ENCODE measurements at regions not wholly inside any gene's neighbourhood (a gene's known extent, or its start where the extent isn't known, plus 50 kb on each side); places are given as distances from the start of the nearest gene placed in this dataset.

DNA sequence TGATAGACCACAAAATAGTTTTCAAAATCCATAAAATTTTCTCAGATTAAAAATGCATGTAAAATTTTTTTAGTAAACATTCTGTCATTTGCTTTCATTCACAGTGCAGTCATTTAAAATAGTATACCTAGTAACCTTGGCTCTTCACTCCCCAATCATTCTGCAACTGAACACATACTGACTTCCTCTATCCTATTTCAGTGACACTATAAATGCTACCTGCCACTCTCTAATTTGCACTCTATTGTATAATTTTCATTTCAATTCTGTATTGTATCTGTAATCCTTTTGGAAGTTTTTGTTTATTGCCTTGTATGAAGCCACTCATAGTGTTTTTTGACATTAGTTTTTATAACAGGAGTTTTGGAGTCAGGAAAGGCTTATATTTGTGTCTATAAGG is 1029.1 kb upstream of the NCAM2 start:
- H3K36me3 Mint-ChIP-seq (ENCODE audit: low read depth, unreplicated experiment), result no peaks in the 10 kb centered on the region
- no peak overlapping the region for H3K4me3 ChIP-seq (ENCODE audit: insufficient read depth, low read depth, low read length)
- FAIRE-seq (no peak), DNase-seq (ENCODE audit: low read depth) (no peak)
- no peaks in the 10 kb centered on the region for H3K36me3 ChIP-seq (ENCODE audit: insufficient read depth, low read length)
- no peaks in the 10 kb centered on the region for H3K4me1 ChIP-seq (ENCODE audit: insufficient read depth, low read length)
- peaks cover 2% of the 10 kb centered on the region for H3K9me3 Mint-ChIP-seq (ENCODE audit: unreplicated experiment)
- no peak overlapping the region for H3K27ac ChIP-seq (ENCODE audit: low read depth, low read length)
- H4K20me1 ChIP-seq (ENCODE audit: insufficient read depth, low read length), result no peaks in the 10 kb centered on the region
- no peak overlapping the region for H3K4me3 Mint-ChIP-seq (ENCODE audit: unreplicated experiment)
- H3K79me2 ChIP-seq (ENCODE audit: insufficient read depth, low read length), result no peaks in the 10 kb centered on the region
- no peak overlapping the region for H3K4me2 ChIP-seq (ENCODE audit: low read length)
- no peak overlapping the region for H3K9ac ChIP-seq (ENCODE audit: low read length)
- H3K27me3 Mint-ChIP-seq (ENCODE audit: low read depth, unreplicated experiment), result no peaks in the 10 kb centered on the region
- no peak overlapping the region for H2AFZ ChIP-seq (ENCODE audit: low read depth, low read length)
- no peaks in the 10 kb centered on the region for H3K27me3 ChIP-seq (ENCODE audit: insufficient read depth, low read length)
- no peak overlapping the region for H3K27ac Mint-ChIP-seq (ENCODE audit: unreplicated experiment)
- H3K9me3 ChIP-seq (ENCODE audit: insufficient read depth, low read depth, low read length), result peaks cover 16% of the 10 kb centered on the region
- no peaks in the 10 kb centered on the region for H3K4me1 Mint-ChIP-seq (ENCODE audit: low read depth, unreplicated experiment)
- no peak for TF ChIP-seq EZH2 (IDR thresholded peaks at IDR 0.05; ENCODE audit: insufficient read depth, low read length)
- TF ChIP-seq, protein P1, sequence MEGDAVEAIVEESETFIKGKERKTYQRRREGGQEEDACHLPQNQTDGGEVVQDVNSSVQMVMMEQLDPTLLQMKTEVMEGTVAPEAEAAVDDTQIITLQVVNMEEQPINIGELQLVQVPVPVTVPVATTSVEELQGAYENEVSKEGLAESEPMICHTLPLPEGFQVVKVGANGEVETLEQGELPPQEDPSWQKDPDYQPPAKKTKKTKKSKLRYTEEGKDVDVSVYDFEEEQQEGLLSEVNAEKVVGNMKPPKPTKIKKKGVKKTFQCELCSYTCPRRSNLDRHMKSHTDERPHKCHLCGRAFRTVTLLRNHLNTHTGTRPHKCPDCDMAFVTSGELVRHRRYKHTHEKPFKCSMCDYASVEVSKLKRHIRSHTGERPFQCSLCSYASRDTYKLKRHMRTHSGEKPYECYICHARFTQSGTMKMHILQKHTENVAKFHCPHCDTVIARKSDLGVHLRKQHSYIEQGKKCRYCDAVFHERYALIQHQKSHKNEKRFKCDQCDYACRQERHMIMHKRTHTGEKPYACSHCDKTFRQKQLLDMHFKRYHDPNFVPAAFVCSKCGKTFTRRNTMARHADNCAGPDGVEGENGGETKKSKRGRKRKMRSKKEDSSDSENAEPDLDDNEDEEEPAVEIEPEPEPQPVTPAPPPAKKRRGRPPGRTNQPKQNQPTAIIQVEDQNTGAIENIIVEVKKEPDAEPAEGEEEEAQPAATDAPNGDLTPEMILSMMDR (IDR thresholded peaks at IDR 0.05; ENCODE audit: insufficient read depth, low read depth, low read length), result no peak

DNA sequence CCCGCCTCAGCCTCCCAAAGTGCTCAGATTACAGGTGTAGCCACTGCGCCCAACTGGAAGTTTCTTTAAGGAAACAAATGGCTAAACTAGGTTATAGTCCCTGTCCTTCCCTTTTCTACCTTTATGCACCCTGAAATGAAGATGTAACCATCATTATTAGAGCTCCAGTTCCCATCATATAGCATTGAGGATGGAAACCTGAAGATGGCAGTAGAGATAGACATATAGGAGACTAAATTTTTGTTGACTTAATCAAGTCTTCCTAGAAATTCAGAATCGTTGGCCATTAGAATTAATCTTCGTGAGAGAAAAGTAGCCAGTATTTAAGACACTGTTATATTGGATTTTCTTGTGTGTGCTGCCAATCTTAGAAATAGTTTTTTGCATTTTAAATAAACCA is 1016.3 kb upstream of the NCAM2 start:
- FAIRE-seq (no peak), DNase-seq (ENCODE audit: low read depth) (no peak)
- no peaks in the 10 kb centered on the region for H3K4me1 Mint-ChIP-seq (ENCODE audit: low read depth, unreplicated experiment)
- no peak for TF ChIP-seq EZH2 (IDR thresholded peaks at IDR 0.05; ENCODE audit: insufficient read depth, low read length)
- TF ChIP-seq, protein P1 (IDR thresholded peaks at IDR 0.05; ENCODE audit: insufficient read depth, low read depth, low read length), result no peak
- no peaks in the 10 kb centered on the region for H4K20me1 ChIP-seq (ENCODE audit: insufficient read depth, low read length)
- no peaks in the 10 kb centered on the region for H3K79me2 ChIP-seq (ENCODE audit: insufficient read depth, low read length)
- no peak overlapping the region for H3K4me3 Mint-ChIP-seq (ENCODE audit: unreplicated experiment)
- H3K27ac Mint-ChIP-seq (ENCODE audit: unreplicated experiment), result no peak overlapping the region
- H3K9me3 ChIP-seq (ENCODE audit: insufficient read depth, low read depth, low read length), result no peaks in the 10 kb centered on the region
- no peaks in the 10 kb centered on the region for H3K9me3 Mint-ChIP-seq (ENCODE audit: unreplicated experiment)
- H3K36me3 Mint-ChIP-seq (ENCODE audit: low read depth, unreplicated experiment), result no peaks in the 10 kb centered on the region
- H3K4me3 ChIP-seq (ENCODE audit: insufficient read depth, low read depth, low read length), result no peak overlapping the region
- no peak overlapping the region for H2AFZ ChIP-seq (ENCODE audit: low read depth, low read length)
- no peaks in the 10 kb centered on the region for H3K27me3 Mint-ChIP-seq (ENCODE audit: low read depth, unreplicated experiment)
- no peaks in the 10 kb centered on the region for H3K4me1 ChIP-seq (ENCODE audit: insufficient read depth, low read length)
- no peak overlapping the region for H3K9ac ChIP-seq (ENCODE audit: low read length)
- H3K4me2 ChIP-seq (ENCODE audit: low read length), result no peak overlapping the region
- H3K27ac ChIP-seq (ENCODE audit: low read depth, low read length), result no peak overlapping the region
- H3K36me3 ChIP-seq (ENCODE audit: insufficient read depth, low read length), result no peaks in the 10 kb centered on the region
- no peaks in the 10 kb centered on the region for H3K27me3 ChIP-seq (ENCODE audit: insufficient read depth, low read length)

DNA sequence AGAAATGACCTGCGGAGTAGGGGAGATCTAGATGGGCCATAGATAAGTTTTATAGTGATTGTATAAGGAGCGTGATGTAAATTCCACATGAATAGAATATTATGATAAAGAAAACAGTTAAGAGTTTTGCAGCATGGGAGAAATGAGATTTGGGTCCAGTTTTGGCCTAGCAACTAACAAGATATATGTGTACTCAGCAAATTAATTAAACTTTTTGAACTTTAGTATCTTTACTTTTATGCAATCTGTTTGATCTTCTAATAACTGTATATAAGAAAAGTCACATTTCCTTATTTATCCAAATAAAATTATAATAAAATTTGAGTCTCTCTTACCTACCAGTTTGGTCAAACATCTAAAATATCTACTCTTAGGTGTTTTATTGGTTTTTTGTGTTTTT is 1011.8 kb upstream of the NCAM2 start:
- DNase-seq (ENCODE audit: low read depth), result no peak
- H3K9me3 ChIP-seq (ENCODE audit: insufficient read depth, low read depth, low read length), result no peaks in the 10 kb centered on the region
- H2AFZ ChIP-seq (ENCODE audit: low read depth, low read length), result no peak overlapping the region
- no peak overlapping the region for H3K27ac ChIP-seq (ENCODE audit: low read depth, low read length)
- no peaks in the 10 kb centered on the region for H4K20me1 ChIP-seq (ENCODE audit: insufficient read depth, low read length)
- H3K4me1 ChIP-seq (ENCODE audit: insufficient read depth, low read length), result no peaks in the 10 kb centered on the region
- no peak overlapping the region for H3K4me3 ChIP-seq (ENCODE audit: insufficient read depth, low read depth, low read length)
- no peak overlapping the region for H3K9ac ChIP-seq (ENCODE audit: low read length)
- H3K36me3 Mint-ChIP-seq (ENCODE audit: low read depth, unreplicated experiment), result no peaks in the 10 kb centered on the region
- H3K27me3 Mint-ChIP-seq (ENCODE audit: low read depth, unreplicated experiment), result no peaks in the 10 kb centered on the region
- H3K27ac Mint-ChIP-seq (ENCODE audit: unreplicated experiment), result no peak overlapping the region
- H3K79me2 ChIP-seq (ENCODE audit: insufficient read depth, low read length), result no peaks in the 10 kb centered on the region
- no peaks in the 10 kb centered on the region for H3K9me3 Mint-ChIP-seq (ENCODE audit: unreplicated experiment)
- TF ChIP-seq, protein P1 (IDR thresholded peaks at IDR 0.05; ENCODE audit: insufficient read depth, low read depth, low read length), result no peak
- no peak for TF ChIP-seq EZH2 (IDR thresholded peaks at IDR 0.05; ENCODE audit: insufficient read depth, low read length)
- H3K36me3 ChIP-seq (ENCODE audit: insufficient read depth, low read length), result no peaks in the 10 kb centered on the region
- no peaks in the 10 kb centered on the region for H3K27me3 ChIP-seq (ENCODE audit: insufficient read depth, low read length)
- no peaks in the 10 kb centered on the region for H3K4me1 Mint-ChIP-seq (ENCODE audit: low read depth, unreplicated experiment)
- FAIRE-seq, result no peak
- H3K4me2 ChIP-seq (ENCODE audit: low read length), result no peak overlapping the region
- no peak overlapping the region for H3K4me3 Mint-ChIP-seq (ENCODE audit: unreplicated experiment)

All from astrocyte (in vitro differentiated cells and primary cell).